GM23338 (cell line): ENCODE measurements at regions not wholly inside any gene's neighbourhood (a gene's known extent, or its start where the extent isn't known, plus 50 kb on each side); places are given as distances from the start of the nearest gene placed in this dataset.

Source experiments
- ATAC-seq: fragments of 200-7000 bp; cut with Tn5 transposase; 3 replicates; pipeline ENCODE4 v1.9.1; 2020
- DNase-seq: peaks from one replicate; pipeline ENCODE4 v3.0.0-alpha.2; 2015; ENCODE audit warnings: low spot score
- H2AFZ ChIP-seq: fragments of 200-600 bp; sonication (generic); 2 replicates; pipeline ENCODE4 v1.8.0; 2016; ENCODE audit warnings: antibody characterized with exemption, mild to moderate bottlenecking, moderate library complexity
- H3F3A ChIP-seq: fragments of 200-600 bp; sonication (generic); replicated peaks from 2 replicates; pipeline ENCODE4 v1.8.0; 2017; ENCODE audit warnings: antibody characterized with exemption, mixed run types, low read depth
- H3K27ac ChIP-seq: fragments of 200-600 bp; sonication (generic); 2 replicates; pipeline ENCODE4 v1.6.1; 2016; ENCODE audit warnings: low read depth
- H3K27me3 ChIP-seq: fragments of 200-600 bp; sonication (generic); 2 replicates; pipeline ENCODE4 v1.8.0; 2016; ENCODE audit warnings: mild to moderate bottlenecking, mixed run types, moderate library complexity; ENCODE audit not compliant: insufficient read depth
- H3K36me3 ChIP-seq: fragments of 200-600 bp; sonication (generic); 2 replicates; pipeline ENCODE4 v1.8.0; 2016; ENCODE audit warnings: mild to moderate bottlenecking; ENCODE audit not compliant: insufficient read depth
- H3K4me1 ChIP-seq: fragments of 200-600 bp; sonication (generic); 2 replicates; pipeline ENCODE4 v1.8.0; 2016; ENCODE audit warnings: mild to moderate bottlenecking, moderate library complexity; ENCODE audit not compliant: insufficient read depth
- H3K4me2 ChIP-seq: fragments of 200-600 bp; sonication (generic); 2 replicates; pipeline ENCODE4 v1.7.1; 2017; ENCODE audit warnings: mixed run types
- H3K4me3 ChIP-seq: fragments of 200-600 bp; sonication (generic); 2 replicates; pipeline ENCODE4 v1.6.1; 2016; ENCODE audit warnings: mixed run types
- H3K79me2 ChIP-seq: fragments of 200-600 bp; sonication (generic); replicated peaks from 2 replicates; pipeline ENCODE4 v1.8.0; 2017; ENCODE audit warnings: mild to moderate bottlenecking; ENCODE audit not compliant: insufficient read depth
- H3K9me2 ChIP-seq: fragments of 200-600 bp; sonication (generic); 2 replicates; pipeline ENCODE4 v1.8.0; 2017; ENCODE audit not compliant: insufficient read depth
- H4K20me1 ChIP-seq: fragments of 200-600 bp; sonication (generic); replicated peaks from 2 replicates; pipeline ENCODE4 v1.8.0; 2017; ENCODE audit warnings: mild to moderate bottlenecking; ENCODE audit not compliant: insufficient read depth
- H3K27ac Mint-ChIP-seq: 2 replicates; pipeline ENCODE4 v1.8.0; 2020; ENCODE audit warnings: inconsistent platforms, mild to moderate bottlenecking, moderate library complexity, mixed read lengths
- H3K27me3 Mint-ChIP-seq: 3 replicates; pipeline ENCODE4 v1.8.0; 2022; ENCODE audit warnings: low read depth, mild to moderate bottlenecking, moderate library complexity, mixed read lengths, inconsistent platforms; ENCODE audit not compliant: insufficient read depth, poor library complexity
- H3K36me3 Mint-ChIP-seq: 3 replicates; pipeline ENCODE4 v1.8.0; 2021; ENCODE audit warnings: low read depth, mild to moderate bottlenecking, inconsistent platforms, moderate library complexity, mixed read lengths
- H3K4me1 Mint-ChIP-seq: 3 replicates; pipeline ENCODE4 v1.8.0; 2020; ENCODE audit warnings: mild to moderate bottlenecking, inconsistent platforms, mixed read lengths
- H3K4me3 Mint-ChIP-seq: 3 replicates; pipeline ENCODE4 v1.8.0; 2021; ENCODE audit warnings: moderate library complexity, mild to moderate bottlenecking, inconsistent platforms, mixed read lengths
- H3K9me3 Mint-ChIP-seq: 3 replicates; pipeline ENCODE4 v1.8.0; 2020; ENCODE audit warnings: moderate library complexity, mild to moderate bottlenecking, inconsistent platforms, mixed read lengths
- CTCF ChIP-seq, 2 experiments: fragments of 200-600 bp in 1 of 2; sonication (generic) in 1 of 2; conservative IDR thresholded peaks; 2 replicates each; pipeline versions ENCODE4 v1.5.1 to v1.6.1; 2016 to 2017; ENCODE audit warnings: antibody characterized with exemption in 2 of 2, low read depth in 2 of 2, mild to moderate bottlenecking in 2 of 2, moderate library complexity in 1 of 2
- EZH2phosphoT487 ChIP-seq: fragments of 200-600 bp; sonication (generic); IDR thresholded peaks from one replicate; pipeline ENCODE4 v1.8.1; 2018; ENCODE audit warnings: antibody characterized with exemption; ENCODE audit not compliant: unreplicated experiment
- NANOG ChIP-seq: IDR thresholded peaks from 2 replicates; pipeline ENCODE4 v1.6.1; 2016; ENCODE audit warnings: antibody characterized with exemption, borderline replicate concordance
- POLR2AphosphoS5 ChIP-seq: IDR thresholded peaks from 2 replicates; pipeline ENCODE4 v1.6.1; 2016; ENCODE audit warnings: antibody characterized with exemption, low read depth
- REST ChIP-seq: IDR thresholded peaks from one replicate; pipeline ENCODE4 v1.6.1; 2018; ENCODE audit warnings: antibody characterized with exemption; ENCODE audit not compliant: unreplicated experiment
- STAT1 ChIP-seq: IDR thresholded peaks from one replicate; pipeline ENCODE4 v1.6.1; 2016; ENCODE audit warnings: antibody characterized with exemption; ENCODE audit not compliant: unreplicated experiment
- ZNF114 ChIP-seq: fragments of 250-450 bp; sonication (Bioruptor Pico); IDR thresholded peaks from 2 replicates; pipeline ENCODE4 v1.5.0; 2020; ENCODE audit warnings: mild to moderate bottlenecking, moderate library complexity
- TF ChIP-seq, protein P1 (sequence below): fragments of 250-450 bp; sonication (Bioruptor Pico); IDR thresholded peaks from 2 replicates; pipeline ENCODE4 v1.5.0; 2020; ENCODE audit warnings: mild to moderate bottlenecking, moderate library complexity

GRCh38 chr1:235014756-235015155 lies 113.9 kb downstream of the TOMM20 start:
- Histone ChIP-seq H3K4me2 (no peak overlapping the region), H2AFZ (no peak overlapping the region), H3K27me3 (no peaks in the 10 kb centered on the region), H4K20me1 (no peaks in the 10 kb centered on the region), H3K4me1 (no peaks in the 10 kb centered on the region), H3K9me2 (peaks cover 11% of the 10 kb centered on the region; the same call in 1 of the 2 replicates), H3K79me2 (no peaks in the 10 kb centered on the region), H3K27ac (no peak overlapping the region), H3K4me3 (no peak overlapping the region), H3K36me3 (no peaks in the 10 kb centered on the region), H3F3A (no peaks in the 10 kb centered on the region)
- no peak overlapping the region for H3K4me3 Mint-ChIP-seq
- H3K27me3 Mint-ChIP-seq = peaks cover 5% of the 10 kb centered on the region
- no peaks in the 10 kb centered on the region for H3K36me3 Mint-ChIP-seq
- H3K4me1 Mint-ChIP-seq = peaks cover 15% of the 10 kb centered on the region; the same call in 2 of the 3 replicates
- no peak overlapping the region for H3K27ac Mint-ChIP-seq
- no peak for DNase-seq
- TF ChIP-seq STAT1 (no peak), EZH2phosphoT487 (no peak), ZNF114 (CRISPR knock-in tag) (no peak), CTCF (conservative IDR thresholded peaks at IDR 0.05; ENCODE audit: low read depth in 2 of 2) (no peak)
- H3K9me3 Mint-ChIP-seq = peaks cover 3% of the 10 kb centered on the region; the same call in 2 of the 3 replicates
- no peak for ATAC-seq

DNA sequence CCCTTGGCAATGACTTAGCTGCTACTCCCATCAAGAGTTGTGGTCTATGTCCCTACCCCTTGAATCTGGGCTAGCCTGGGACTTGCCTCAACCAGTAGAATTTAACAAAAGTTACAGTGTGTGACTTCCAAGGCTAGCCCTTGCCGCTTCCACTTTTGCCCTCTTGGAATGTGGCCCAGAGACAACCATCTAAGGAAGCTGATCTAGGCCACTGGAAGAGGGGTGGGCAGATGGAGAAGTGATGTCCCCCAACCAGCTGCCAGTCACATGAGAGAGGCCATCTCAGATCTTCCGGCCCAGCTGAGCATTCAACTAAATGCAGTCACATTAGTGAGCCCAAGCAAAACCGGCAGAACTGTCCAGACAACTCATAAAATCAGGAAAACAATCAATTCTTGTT lies 115.1 kb downstream of the TOMM20 start:
- no peaks in the 10 kb centered on the region for H3K36me3 ChIP-seq
- H3K9me2 ChIP-seq = 0 out of 2 replicates have a peak, but pooled peaks cover 4% of the 10 kb centered on the region
- H3K36me3 Mint-ChIP-seq = no peaks in the 10 kb centered on the region
- peaks cover 1% of the 10 kb centered on the region; the same call in 2 of the 3 replicates for H3K9me3 Mint-ChIP-seq
- no peaks in the 10 kb centered on the region for H3K4me1 ChIP-seq
- H3K4me1 Mint-ChIP-seq = peaks cover 15% of the 10 kb centered on the region; the same call in 2 of the 3 replicates
- 0 out of 2 replicates have a peak overlapping the region, but pooled peaks have one; percentile 90 for H2AFZ ChIP-seq
- H3K27me3 ChIP-seq = no peaks in the 10 kb centered on the region
- H3K4me3 Mint-ChIP-seq = no peak overlapping the region
- no peak overlapping the region for H3K4me3 ChIP-seq
- no peaks in the 10 kb centered on the region for H4K20me1 ChIP-seq
- no peak overlapping the region for H3K27ac Mint-ChIP-seq
- no peaks in the 10 kb centered on the region for H3F3A ChIP-seq
- H3K27ac ChIP-seq = no peak overlapping the region
- DNase-seq (no peak), ATAC-seq (no peak)
- no peaks in the 10 kb centered on the region for H3K79me2 ChIP-seq
- H3K4me2 ChIP-seq = no peak overlapping the region
- peaks cover 5% of the 10 kb centered on the region for H3K27me3 Mint-ChIP-seq
- TF ChIP-seq, protein P1, sequence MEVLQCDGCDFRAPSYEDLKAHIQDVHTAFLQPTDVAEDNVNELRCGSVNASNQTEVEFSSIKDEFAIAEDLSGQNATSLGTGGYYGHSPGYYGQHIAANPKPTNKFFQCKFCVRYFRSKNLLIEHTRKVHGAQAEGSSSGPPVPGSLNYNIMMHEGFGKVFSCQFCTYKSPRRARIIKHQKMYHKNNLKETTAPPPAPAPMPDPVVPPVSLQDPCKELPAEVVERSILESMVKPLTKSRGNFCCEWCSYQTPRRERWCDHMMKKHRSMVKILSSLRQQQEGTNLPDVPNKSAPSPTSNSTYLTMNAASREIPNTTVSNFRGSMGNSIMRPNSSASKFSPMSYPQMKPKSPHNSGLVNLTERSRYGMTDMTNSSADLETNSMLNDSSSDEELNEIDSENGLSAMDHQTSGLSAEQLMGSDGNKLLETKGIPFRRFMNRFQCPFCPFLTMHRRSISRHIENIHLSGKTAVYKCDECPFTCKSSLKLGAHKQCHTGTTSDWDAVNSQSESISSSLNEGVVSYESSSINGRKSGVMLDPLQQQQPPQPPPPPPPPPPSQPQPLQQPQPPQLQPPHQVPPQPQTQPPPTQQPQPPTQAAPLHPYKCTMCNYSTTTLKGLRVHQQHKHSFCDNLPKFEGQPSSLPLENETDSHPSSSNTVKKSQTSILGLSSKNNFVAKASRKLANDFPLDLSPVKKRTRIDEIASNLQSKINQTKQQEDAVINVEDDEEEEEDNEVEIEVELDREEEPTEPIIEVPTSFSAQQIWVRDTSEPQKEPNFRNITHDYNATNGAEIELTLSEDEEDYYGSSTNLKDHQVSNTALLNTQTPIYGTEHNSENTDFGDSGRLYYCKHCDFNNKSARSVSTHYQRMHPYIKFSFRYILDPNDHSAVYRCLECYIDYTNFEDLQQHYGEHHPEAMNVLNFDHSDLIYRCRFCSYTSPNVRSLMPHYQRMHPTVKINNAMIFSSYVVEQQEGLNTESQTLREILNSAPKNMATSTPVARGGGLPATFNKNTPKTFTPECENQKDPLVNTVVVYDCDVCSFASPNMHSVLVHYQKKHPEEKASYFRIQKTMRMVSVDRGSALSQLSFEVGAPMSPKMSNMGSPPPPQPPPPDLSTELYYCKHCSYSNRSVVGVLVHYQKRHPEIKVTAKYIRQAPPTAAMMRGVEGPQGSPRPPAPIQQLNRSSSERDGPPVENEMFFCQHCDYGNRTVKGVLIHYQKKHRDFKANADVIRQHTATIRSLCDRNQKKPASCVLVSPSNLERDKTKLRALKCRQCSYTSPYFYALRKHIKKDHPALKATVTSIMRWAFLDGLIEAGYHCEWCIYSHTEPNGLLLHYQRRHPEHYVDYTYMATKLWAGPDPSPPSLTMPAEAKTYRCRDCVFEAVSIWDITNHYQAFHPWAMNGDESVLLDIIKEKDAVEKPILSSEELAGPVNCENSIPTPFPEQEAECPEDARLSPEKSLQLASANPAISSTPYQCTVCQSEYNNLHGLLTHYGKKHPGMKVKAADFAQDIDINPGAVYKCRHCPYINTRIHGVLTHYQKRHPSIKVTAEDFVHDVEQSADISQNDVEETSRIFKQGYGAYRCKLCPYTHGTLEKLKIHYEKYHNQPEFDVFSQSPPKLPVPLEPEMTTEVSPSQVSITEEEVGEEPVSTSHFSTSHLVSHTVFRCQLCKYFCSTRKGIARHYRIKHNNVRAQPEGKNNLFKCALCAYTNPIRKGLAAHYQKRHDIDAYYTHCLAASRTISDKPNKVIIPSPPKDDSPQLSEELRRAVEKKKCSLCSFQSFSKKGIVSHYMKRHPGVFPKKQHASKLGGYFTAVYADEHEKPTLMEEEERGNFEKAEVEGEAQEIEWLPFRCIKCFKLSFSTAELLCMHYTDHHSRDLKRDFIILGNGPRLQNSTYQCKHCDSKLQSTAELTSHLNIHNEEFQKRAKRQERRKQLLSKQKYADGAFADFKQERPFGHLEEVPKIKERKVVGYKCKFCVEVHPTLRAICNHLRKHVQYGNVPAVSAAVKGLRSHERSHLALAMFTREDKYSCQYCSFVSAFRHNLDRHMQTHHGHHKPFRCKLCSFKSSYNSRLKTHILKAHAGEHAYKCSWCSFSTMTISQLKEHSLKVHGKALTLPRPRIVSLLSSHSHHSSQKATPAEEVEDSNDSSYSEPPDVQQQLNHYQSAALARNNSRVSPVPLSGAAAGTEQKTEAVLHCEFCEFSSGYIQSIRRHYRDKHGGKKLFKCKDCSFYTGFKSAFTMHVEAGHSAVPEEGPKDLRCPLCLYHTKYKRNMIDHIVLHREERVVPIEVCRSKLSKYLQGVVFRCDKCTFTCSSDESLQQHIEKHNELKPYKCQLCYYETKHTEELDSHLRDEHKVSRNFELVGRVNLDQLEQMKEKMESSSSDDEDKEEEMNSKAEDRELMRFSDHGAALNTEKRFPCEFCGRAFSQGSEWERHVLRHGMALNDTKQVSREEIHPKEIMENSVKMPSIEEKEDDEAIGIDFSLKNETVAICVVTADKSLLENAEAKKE (CRISPR knock-in tag) = no peak
- no peak for TF ChIP-seq POLR2AphosphoS5
- TF ChIP-seq REST = no peak
- TF ChIP-seq NANOG = no peak
- no peak for TF ChIP-seq ZNF114 (CRISPR knock-in tag)
- no peak for TF ChIP-seq CTCF (conservative IDR thresholded peaks at IDR 0.05; ENCODE audit: low read depth in 2 of 2)
